HepG2 (cell line): ENCODE measurements at regions not wholly inside any gene's neighbourhood (a gene's known extent, or its start where the extent isn't known, plus 50 kb on each side); places are given as distances from the start of the nearest gene placed in this dataset.
A peak's percentile ranks its signal among the peaks of the same experiment; 100 is the strongest.

Experiments used
- ARHGAP35 ChIP-seq: sonication (generic); formaldehyde crosslinking; IDR thresholded peaks from 2 replicates; pipeline ENCODE4 v1.9.0; 2022; ENCODE audit warnings: mild to moderate bottlenecking, inconsistent platforms, moderate library complexity, missing genetic modification reagents, borderline replicate concordance
- ATF2 ChIP-seq: sonication (generic); formaldehyde crosslinking; IDR thresholded peaks from 2 replicates; pipeline ENCODE4 v1.4.0; 2020; ENCODE audit warnings: missing genetic modification reagents
- KAT8 ChIP-seq: IDR thresholded peaks from 2 replicates; pipeline ENCODE4 v1.6.1; 2016; ENCODE audit warnings: missing genetic modification reagents, missing compliant biosample characterization
- PHF5A ChIP-seq: IDR thresholded peaks from one replicate; pipeline ENCODE4 v1.6.1; 2018; ENCODE audit warnings: low read depth, missing genetic modification reagents; ENCODE audit not compliant: unreplicated experiment
- PRDM10 ChIP-seq: sonication (generic); formaldehyde crosslinking; IDR thresholded peaks from 2 replicates; pipeline ENCODE4 v1.4.0; 2020; ENCODE audit warnings: low read depth, missing genetic modification reagents
- REST ChIP-seq, 2 experiments: IDR thresholded peaks; 2 replicates each; pipeline ENCODE4 v1.6.1; 2011 to 2012; ENCODE audit warnings: low read length in 2 of 2, borderline replicate concordance in 1 of 2, low read depth in 1 of 2, mild to moderate bottlenecking in 1 of 2, moderate library complexity in 1 of 2
- RFX1 ChIP-seq: fragments of 450-650 bp; IDR thresholded peaks from 2 replicates; pipeline ENCODE4 v1.6.1; 2017
- TCF7 ChIP-seq: sonication (generic); IDR thresholded peaks from 2 replicates; pipeline ENCODE4 v1.6.1; 2016; ENCODE audit warnings: antibody characterized with exemption, low read depth
- TOPORS ChIP-seq: sonication (generic); formaldehyde crosslinking; IDR thresholded peaks from 2 replicates; pipeline ENCODE4 v1.8.0; 2023; ENCODE audit warnings: mild to moderate bottlenecking, missing genetic modification reagents
- XBP1 ChIP-seq: sonication (generic); formaldehyde crosslinking; IDR thresholded peaks from 2 replicates; pipeline ENCODE4 v1.5.0; 2020; ENCODE audit warnings: missing genetic modification reagents
- ZBTB14 ChIP-seq: sonication (generic); formaldehyde crosslinking; IDR thresholded peaks from 2 replicates; pipeline ENCODE4 v1.4.0; 2020; ENCODE audit warnings: missing genetic modification reagents
- ZFP1 ChIP-seq: IDR thresholded peaks from 2 replicates; pipeline ENCODE4 v1.6.1; 2016
- ZNF280B ChIP-seq: sonication (generic); formaldehyde crosslinking; IDR thresholded peaks from 2 replicates; pipeline ENCODE4 v1.5.0; 2020; ENCODE audit warnings: missing genetic modification reagents, mild to moderate bottlenecking, borderline replicate concordance
- ZNF446 ChIP-seq: sonication (generic); formaldehyde crosslinking; IDR thresholded peaks from 2 replicates; pipeline ENCODE4 v1.5.0; 2020; ENCODE audit warnings: mild to moderate bottlenecking, missing genetic modification reagents
- ZNF629 ChIP-seq: sonication (generic); formaldehyde crosslinking; conservative IDR thresholded peaks from 2 replicates; pipeline ENCODE4 v1.5.0; 2020; ENCODE audit warnings: missing genetic modification reagents
- ZNF652 ChIP-seq: IDR thresholded peaks from 2 replicates; pipeline ENCODE4 v1.6.1; 2016; ENCODE audit warnings: low read depth, borderline replicate concordance

- TF ChIP-seq TOPORS (0 out of 2 replicates have a peak, but pooled peaks have one; percentile 36), ARHGAP35 (no peak), ZFP1 (0 out of 2 replicates have a peak, but pooled peaks have one; percentile 32), TCF7 (peak; percentile 70), XBP1 (CRISPR knock-in tag) (no peak), KAT8 (CRISPR knock-in tag) (peak; percentile 46; the same call in 1 of the 2 replicates), RFX1 (no peak), PRDM10 (no peak), ZNF629 (CRISPR knock-in tag) (0 out of 2 replicates have a peak, but pooled peaks have one; percentile 43), ZNF446 (no peak), PHF5A (no peak), ATF2 (CRISPR knock-in tag) (peak; percentile 77), ZBTB14 (CRISPR knock-in tag) (no peak), REST (IDR thresholded peaks at IDR 0.05; ENCODE audit: borderline replicate concordance in 1 of 2, low read depth in 1 of 2, low read length in 2 of 2) (0 out of 4 replicates have a peak, but pooled peaks of 1 of the 2 experiments have one; percentile 12), ZNF652 (no peak), ZNF280B (CRISPR knock-in tag) (no peak)
These were observed 409.4 kb upstream of the CD180 start (continued) for GRCh38 chr5:67605730-67606585.
